ENCODE measurements at regions not wholly inside any gene's neighbourhood (a gene's known extent, or its start where the extent isn't known, plus 50 kb on each side); places are given as distances from the start of the nearest gene placed in this dataset.

GRCh38 chr7:11294965-11295364, 321.3 kb downstream of the PHF14 start:
- DNase-seq, result no peak

GRCh38 chr7:11297126-11297625, 323.5 kb downstream of the PHF14 start:
- DNase-seq, result no peak

- DNase-seq, result no peak
Measured at GRCh38 chr7:11297764-11298163, 324.1 kb downstream of the PHF14 start.

- no peak for DNase-seq
Measured at GRCh38 chr7:11298220-11298619, 324.5 kb downstream of the PHF14 start.

- DNase-seq, result no peak
Measured at GRCh38 chr7:11300241-11300640, 326.6 kb downstream of the PHF14 start.

GRCh38 chr7:11302121-11302520, 328.4 kb downstream of the PHF14 start:
- DNase-seq, result no peak

GRCh38 chr7:11313801-11314200, 340.1 kb downstream of the PHF14 start:
- DNase-seq, result no peak

- no peak for DNase-seq
Measured at GRCh38 chr7:11315666-11316258, 342.1 kb downstream of the PHF14 start.

- DNase-seq, result no peak
Measured at GRCh38 chr7:11317766-11318165, 344.1 kb downstream of the PHF14 start.

GRCh38 chr7:11319491-11320274, 346.0 kb downstream of the PHF14 start:
- DNase-seq, result no peak

Data from NCI-H1930 (cell line).